Right lobe of liver (tissue), 6 donors: ENCODE measurements at regions not wholly inside any gene's neighbourhood (a gene's known extent, or its start where the extent isn't known, plus 50 kb on each side); places are given as distances from the start of the nearest gene placed in this dataset.

ENCODE experiments used
- ATAC-seq, 4 donors: fragments of 200-7000 bp; cut with Tn5 transposase; one replicate each; pipeline ENCODE4 v1.9.1; 2020; ENCODE audit warnings: mild to moderate bottlenecking in 4 of 4, moderate library complexity in 4 of 4
- DNase-seq, 3 donors: peaks; one replicate each; pipeline ENCODE4 v3.0.0-alpha.2; 2020
- H3K27ac ChIP-seq, 3 donors: fragments of 200-600 bp; one replicate each; pipeline ENCODE4 v1.8.0; 2022
- H3K27me3 ChIP-seq, 2 donors: fragments of 200-600 bp; one replicate each; pipeline ENCODE4 v1.8.0; 2022
- H3K36me3 ChIP-seq, 4 donors: fragments of 200-600 bp; sonication (generic) in 1 of 4; one replicate each; pipeline versions ENCODE4 v1.5.1 to v1.8.0; 2017 to 2022; ENCODE audit warnings: control low read depth in 1 of 4
- H3K4me1 ChIP-seq, 4 donors: fragments of 200-600 bp; sonication (generic) in 1 of 4; one replicate each; pipeline versions ENCODE4 v1.5.1 to v1.8.0; 2017 to 2022; ENCODE audit warnings: control low read depth in 1 of 4
- H3K4me3 ChIP-seq, 3 donors: fragments of 200-600 bp; one replicate each; pipeline ENCODE4 v1.8.0; 2022
- H3K9me3 ChIP-seq, 4 donors: fragments of 200-600 bp; sonication (generic) in 1 of 4; one replicate each; pipeline versions ENCODE4 v1.5.1 to v1.8.0; 2017 to 2022; ENCODE audit warnings: control low read depth in 1 of 4
- CTCF ChIP-seq, 4 donors: fragments of 200-600 bp in 3 of 4; fragments of 450-650 bp in 1 of 4; IDR thresholded peaks; one replicate each; pipeline versions ENCODE4 v1.5.1 to v1.8.0; 2016 to 2022; ENCODE audit warnings: antibody characterized with exemption in 4 of 4, mild to moderate bottlenecking in 2 of 4
- POLR2A ChIP-seq: fragments of 450-650 bp; IDR thresholded peaks from one replicate; pipeline ENCODE4 v1.6.1; 2017; ENCODE audit warnings: antibody characterized with exemption, mild to moderate bottlenecking
- WGBS: methylation state at CpG from one replicate; pipeline ENCODE4 v1.1.6; 2018; ENCODE audit warnings: low coverage, low lambda C conversion rate; ENCODE audit not compliant: insufficient coverage; ENCODE audit errors: missing lambda C conversion rate; 5-methylcytosine and 5-hydroxymethylcytosine counted together
- intact Hi-C, 2 donors: fragments of 100-400 bp; cut with DNase I; formaldehyde crosslinking; loops; one replicate each; pipeline versions ENCODE4 v1.11.2 to v1.14.1; 2022
- donor health status: DM: no; HTN: yes; CAD: no.
- donor health status: DM: no; HTN: no; CAD: no.
- donor health status: DM: no; HTN: no; CAD: no.
- donor health status: DM: no; HTN: yes; CAD: no.
- donor health status: DM: no; HTN: yes; CAD: no.

- H3K9me3 ChIP-seq: no peaks in the 10 kb centered on the region
- no peak overlapping the region for H3K4me3 ChIP-seq
- no peak overlapping the region for H3K27ac ChIP-seq
- H3K36me3 ChIP-seq: no peaks in the 10 kb centered on the region
- ATAC-seq: no peak
- 83% methylated on average over 1 of the region's 1 CpG for WGBS
- TF ChIP-seq POLR2A (no peak), CTCF (IDR thresholded peaks at IDR 0.05) (no peak)
- no peak for DNase-seq
- H3K27me3 ChIP-seq: no peaks in the 10 kb centered on the region
- intact Hi-C loops: no loop called here
- no peaks in the 10 kb centered on the region for H3K4me1 ChIP-seq
These were observed 513.7 kb upstream of the PLXNA2 start for GRCh38 chr1:208757846-208758245.

- no peak for TF ChIP-seq POLR2A
- no peak for TF ChIP-seq CTCF (IDR thresholded peaks at IDR 0.05)
- Histone ChIP-seq H3K4me3 (no peak overlapping the region), H3K36me3 (no peaks in the 10 kb centered on the region), H3K27me3 (no peaks in the 10 kb centered on the region), H3K27ac (no peak overlapping the region), H3K4me1 (no peaks in the 10 kb centered on the region), H3K9me3 (no peaks in the 10 kb centered on the region)
- no peak for ATAC-seq
- DNase-seq: no peak
- intact Hi-C loops: no loop called here
These were observed 515.1 kb upstream of the PLXNA2 start for GRCh38 chr1:208759255-208759654.

- Histone ChIP-seq H3K4me1 (no peaks in the 10 kb centered on the region), H3K27me3 (no peaks in the 10 kb centered on the region), H3K36me3 (no peaks in the 10 kb centered on the region), H3K4me3 (no peak overlapping the region), H3K27ac (no peak overlapping the region), H3K9me3 (no peaks in the 10 kb centered on the region)
- WGBS: 75% methylated on average over 2 of the region's 2 CpGs
- ATAC-seq (no peak), DNase-seq (no peak)
- TF ChIP-seq CTCF (IDR thresholded peaks at IDR 0.05) (no peak), POLR2A (no peak)
- intact Hi-C loops: no loop called here
These were observed 519.8 kb upstream of the PLXNA2 start for GRCh38 chr1:208763971-208764370.

- intact Hi-C loops: no loop called here
- no peaks in the 10 kb centered on the region for H3K36me3 ChIP-seq
- no peak overlapping the region for H3K4me3 ChIP-seq
- WGBS: 58% methylated on average over 4 of the region's 4 CpGs
- TF ChIP-seq POLR2A (no peak), CTCF (IDR thresholded peaks at IDR 0.05) (no peak)
- no peaks in the 10 kb centered on the region for H3K27me3 ChIP-seq
- DNase-seq (no peak), ATAC-seq (no peak)
- no peak overlapping the region for H3K27ac ChIP-seq
- H3K9me3 ChIP-seq: no peaks in the 10 kb centered on the region
- H3K4me1 ChIP-seq: no peaks in the 10 kb centered on the region
These were observed 522.6 kb upstream of the PLXNA2 start for GRCh38 chr1:208766832-208767231.

- WGBS: 54% methylated on average over 3 of the region's 3 CpGs
- intact Hi-C loops: no loop called here
- TF ChIP-seq CTCF (IDR thresholded peaks at IDR 0.05) (no peak), POLR2A (no peak)
These were observed 523.6 kb upstream of the PLXNA2 start for GRCh38 chr1:208767816-208768215.

More at GRCh38 chr1:208767816-208768215, 523.6 kb upstream of the PLXNA2 start:
- H3K27ac ChIP-seq: no peak overlapping the region
- H3K4me3 ChIP-seq: no peak overlapping the region
- H3K27me3 ChIP-seq: no peaks in the 10 kb centered on the region
- H3K9me3 ChIP-seq: no peaks in the 10 kb centered on the region
- DNase-seq: no peak
- H3K36me3 ChIP-seq: no peaks in the 10 kb centered on the region
- no peak for ATAC-seq
- H3K4me1 ChIP-seq: no peaks in the 10 kb centered on the region
